A673 (cell line): ENCODE measurements at regions not wholly inside any gene's neighbourhood (a gene's known extent, or its start where the extent isn't known, plus 50 kb on each side); places are given as distances from the start of the nearest gene placed in this dataset.

Experiments
- EZH2 ChIP-seq: fragments of 200-600 bp; sonication (generic); IDR thresholded peaks from 2 replicates; pipeline ENCODE4 v1.6.1; 2017; ENCODE audit warnings: borderline replicate concordance, low read depth, mild to moderate bottlenecking, mixed read lengths, antibody characterized with exemption, low read length; ENCODE audit not compliant: poor library complexity, severe bottlenecking
- TF ChIP-seq, protein P1 (sequence below): fragments of 300-800, 200-600 bp; sonication (generic); conservative IDR thresholded peaks from 2 replicates; pipeline ENCODE4 v1.5.1; 2017; ENCODE audit warnings: low read depth, mild to moderate bottlenecking, antibody characterized with exemption, low read length, moderate library complexity, mixed read lengths

DNA sequence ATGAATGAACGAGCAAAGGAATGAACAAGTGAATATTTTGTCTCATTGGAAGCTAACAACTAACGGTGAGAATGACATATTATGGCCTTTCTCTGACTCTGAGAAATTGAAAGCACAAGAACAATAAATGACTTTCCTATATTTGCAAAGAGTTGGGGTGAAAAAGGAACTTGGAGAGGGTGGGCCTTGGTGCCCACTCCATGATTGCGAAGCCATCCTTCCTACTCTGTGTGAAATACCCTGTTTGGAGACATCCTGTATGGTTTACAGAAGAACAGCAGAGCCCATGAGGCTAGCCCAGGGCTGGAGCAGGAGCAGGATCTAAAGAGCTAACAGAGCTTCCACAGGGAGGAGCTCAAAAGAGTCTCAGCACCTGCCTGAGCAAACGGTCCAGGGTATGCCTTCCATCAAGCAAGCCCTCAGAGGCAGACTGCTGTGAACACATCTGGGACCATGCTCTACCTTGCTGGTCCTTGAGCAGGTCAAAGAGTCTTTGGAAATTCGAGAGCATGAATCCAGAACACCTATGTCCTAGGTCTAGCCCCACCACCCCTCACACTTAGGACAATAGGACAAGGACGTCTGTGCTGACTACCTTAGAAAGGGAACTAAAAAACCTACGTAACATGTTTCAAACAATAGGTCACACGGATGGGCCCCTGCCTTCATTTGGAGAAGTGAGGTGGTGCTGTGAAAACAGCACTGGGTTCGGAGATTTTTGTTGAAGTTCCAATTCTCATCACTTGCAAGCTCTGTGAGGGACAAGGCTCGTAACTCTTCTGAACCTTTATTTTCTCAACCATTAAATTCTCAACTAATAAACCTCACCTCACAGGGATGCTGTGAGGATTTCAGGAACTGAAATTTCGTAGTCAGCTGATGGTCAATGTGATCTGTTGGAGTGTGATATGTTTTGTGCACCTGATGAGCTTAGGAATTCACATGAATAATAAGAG, 377.4 kb downstream of the RRAGC start:
- TF ChIP-seq, protein P1, sequence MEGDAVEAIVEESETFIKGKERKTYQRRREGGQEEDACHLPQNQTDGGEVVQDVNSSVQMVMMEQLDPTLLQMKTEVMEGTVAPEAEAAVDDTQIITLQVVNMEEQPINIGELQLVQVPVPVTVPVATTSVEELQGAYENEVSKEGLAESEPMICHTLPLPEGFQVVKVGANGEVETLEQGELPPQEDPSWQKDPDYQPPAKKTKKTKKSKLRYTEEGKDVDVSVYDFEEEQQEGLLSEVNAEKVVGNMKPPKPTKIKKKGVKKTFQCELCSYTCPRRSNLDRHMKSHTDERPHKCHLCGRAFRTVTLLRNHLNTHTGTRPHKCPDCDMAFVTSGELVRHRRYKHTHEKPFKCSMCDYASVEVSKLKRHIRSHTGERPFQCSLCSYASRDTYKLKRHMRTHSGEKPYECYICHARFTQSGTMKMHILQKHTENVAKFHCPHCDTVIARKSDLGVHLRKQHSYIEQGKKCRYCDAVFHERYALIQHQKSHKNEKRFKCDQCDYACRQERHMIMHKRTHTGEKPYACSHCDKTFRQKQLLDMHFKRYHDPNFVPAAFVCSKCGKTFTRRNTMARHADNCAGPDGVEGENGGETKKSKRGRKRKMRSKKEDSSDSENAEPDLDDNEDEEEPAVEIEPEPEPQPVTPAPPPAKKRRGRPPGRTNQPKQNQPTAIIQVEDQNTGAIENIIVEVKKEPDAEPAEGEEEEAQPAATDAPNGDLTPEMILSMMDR = no peak
- no peak for TF ChIP-seq EZH2
